SK-N-SH (cell line): ENCODE measurements at regions not wholly inside any gene's neighbourhood (a gene's known extent, or its start where the extent isn't known, plus 50 kb on each side); places are given as distances from the start of the nearest gene placed in this dataset.

ENCODE experiments used
- EZH2phosphoT487 ChIP-seq: fragments of 200-600 bp; sonication (generic); IDR thresholded peaks from 2 replicates; pipeline ENCODE4 v1.6.1; 2017; ENCODE audit warnings: low read depth, mixed run types, mild to moderate bottlenecking, antibody characterized with exemption, moderate library complexity, borderline replicate concordance
- IRF3 ChIP-seq: fragments of 150-350 bp; IDR thresholded peaks from 2 replicates; pipeline ENCODE4 v1.6.1; 2016; ENCODE audit warnings: mild to moderate bottlenecking, low read depth, low read length
- SIN3A ChIP-seq: IDR thresholded peaks from 2 replicates; pipeline ENCODE4 v1.6.1; 2012; ENCODE audit warnings: low read depth, mild to moderate bottlenecking, low read length, moderate library complexity, borderline replicate concordance
- TF ChIP-seq, protein P1 (sequence below): fragments of 200-600 bp; sonication (generic); IDR thresholded peaks from 2 replicates; pipeline ENCODE4 v1.6.1; 2017; ENCODE audit warnings: antibody characterized with exemption, mild to moderate bottlenecking, moderate library complexity

- TF ChIP-seq, protein P1, sequence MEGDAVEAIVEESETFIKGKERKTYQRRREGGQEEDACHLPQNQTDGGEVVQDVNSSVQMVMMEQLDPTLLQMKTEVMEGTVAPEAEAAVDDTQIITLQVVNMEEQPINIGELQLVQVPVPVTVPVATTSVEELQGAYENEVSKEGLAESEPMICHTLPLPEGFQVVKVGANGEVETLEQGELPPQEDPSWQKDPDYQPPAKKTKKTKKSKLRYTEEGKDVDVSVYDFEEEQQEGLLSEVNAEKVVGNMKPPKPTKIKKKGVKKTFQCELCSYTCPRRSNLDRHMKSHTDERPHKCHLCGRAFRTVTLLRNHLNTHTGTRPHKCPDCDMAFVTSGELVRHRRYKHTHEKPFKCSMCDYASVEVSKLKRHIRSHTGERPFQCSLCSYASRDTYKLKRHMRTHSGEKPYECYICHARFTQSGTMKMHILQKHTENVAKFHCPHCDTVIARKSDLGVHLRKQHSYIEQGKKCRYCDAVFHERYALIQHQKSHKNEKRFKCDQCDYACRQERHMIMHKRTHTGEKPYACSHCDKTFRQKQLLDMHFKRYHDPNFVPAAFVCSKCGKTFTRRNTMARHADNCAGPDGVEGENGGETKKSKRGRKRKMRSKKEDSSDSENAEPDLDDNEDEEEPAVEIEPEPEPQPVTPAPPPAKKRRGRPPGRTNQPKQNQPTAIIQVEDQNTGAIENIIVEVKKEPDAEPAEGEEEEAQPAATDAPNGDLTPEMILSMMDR = no peak
- no peak for TF ChIP-seq EZH2phosphoT487
- TF ChIP-seq IRF3 = no peak
- no peak for TF ChIP-seq SIN3A
Observed at GRCh38 chr5:60260658-60261057, 367.1 kb upstream of the PDE4D start.
